ENCODE measurements at regions not wholly inside any gene's neighbourhood (a gene's known extent, or its start where the extent isn't known, plus 50 kb on each side); places are given as distances from the start of the nearest gene placed in this dataset.

DNA sequence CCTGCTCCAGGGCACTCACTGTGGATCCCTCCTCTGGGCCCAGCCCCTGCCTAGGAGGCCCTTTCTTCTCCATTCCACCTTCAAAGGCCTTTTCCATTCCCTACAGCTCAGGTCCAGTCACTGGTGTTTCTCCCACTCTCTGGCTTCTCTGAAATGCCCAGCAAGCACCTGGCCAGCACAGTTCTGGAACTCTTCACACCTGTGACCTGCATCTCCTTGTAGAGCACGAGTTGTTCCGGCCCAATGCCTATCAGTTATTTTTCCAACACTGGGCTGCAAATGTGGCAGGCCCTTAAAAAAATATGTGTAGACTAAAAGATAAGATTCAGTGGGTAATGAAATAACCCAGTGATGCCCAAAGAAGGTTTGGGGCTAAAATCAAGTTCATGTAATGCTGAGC is 87.1 kb downstream of the PRLHR start:
- H3K27me3 ChIP-seq = peaks cover 11% of the 10 kb centered on the region
- in situ Hi-C loops (cut with MboI; ENCODE audit: low pct_ligation_motif_present in 1 of 4, low pct_unique_long_range_greater_than_20kb in 1 of 4, low sequenced_read_pairs in 3 of 4) (no loop called here), intact Hi-C loops (cut with DNase I; ENCODE audit: low total_unique reads) (no loop called here)
- H3K27ac ChIP-seq = no peak overlapping the region
- H3K36me3 ChIP-seq = no peaks in the 10 kb centered on the region
- WGBS, 2 donors (ENCODE audit: low coverage in 1 of 2) = 76 to 88% methylated on average over 2 of the region's 2 CpGs
- no peaks in the 10 kb centered on the region for H3K9me3 ChIP-seq
- H3K4me3 ChIP-seq = no peak overlapping the region
- H3K4me1 ChIP-seq = no peaks in the 10 kb centered on the region
- DNase-seq = no peak
- TF ChIP-seq, protein P1, sequence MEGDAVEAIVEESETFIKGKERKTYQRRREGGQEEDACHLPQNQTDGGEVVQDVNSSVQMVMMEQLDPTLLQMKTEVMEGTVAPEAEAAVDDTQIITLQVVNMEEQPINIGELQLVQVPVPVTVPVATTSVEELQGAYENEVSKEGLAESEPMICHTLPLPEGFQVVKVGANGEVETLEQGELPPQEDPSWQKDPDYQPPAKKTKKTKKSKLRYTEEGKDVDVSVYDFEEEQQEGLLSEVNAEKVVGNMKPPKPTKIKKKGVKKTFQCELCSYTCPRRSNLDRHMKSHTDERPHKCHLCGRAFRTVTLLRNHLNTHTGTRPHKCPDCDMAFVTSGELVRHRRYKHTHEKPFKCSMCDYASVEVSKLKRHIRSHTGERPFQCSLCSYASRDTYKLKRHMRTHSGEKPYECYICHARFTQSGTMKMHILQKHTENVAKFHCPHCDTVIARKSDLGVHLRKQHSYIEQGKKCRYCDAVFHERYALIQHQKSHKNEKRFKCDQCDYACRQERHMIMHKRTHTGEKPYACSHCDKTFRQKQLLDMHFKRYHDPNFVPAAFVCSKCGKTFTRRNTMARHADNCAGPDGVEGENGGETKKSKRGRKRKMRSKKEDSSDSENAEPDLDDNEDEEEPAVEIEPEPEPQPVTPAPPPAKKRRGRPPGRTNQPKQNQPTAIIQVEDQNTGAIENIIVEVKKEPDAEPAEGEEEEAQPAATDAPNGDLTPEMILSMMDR (IDR thresholded peaks at IDR 0.05) = no peak
- no peak for TF ChIP-seq EP300 (IDR thresholded peaks at IDR 0.05; ENCODE audit: low read depth)
- TF ChIP-seq POLR2AphosphoS5 (IDR thresholded peaks at IDR 0.05) = no peak
- TF ChIP-seq POLR2A (IDR thresholded peaks at IDR 0.05) = no peak

DNA sequence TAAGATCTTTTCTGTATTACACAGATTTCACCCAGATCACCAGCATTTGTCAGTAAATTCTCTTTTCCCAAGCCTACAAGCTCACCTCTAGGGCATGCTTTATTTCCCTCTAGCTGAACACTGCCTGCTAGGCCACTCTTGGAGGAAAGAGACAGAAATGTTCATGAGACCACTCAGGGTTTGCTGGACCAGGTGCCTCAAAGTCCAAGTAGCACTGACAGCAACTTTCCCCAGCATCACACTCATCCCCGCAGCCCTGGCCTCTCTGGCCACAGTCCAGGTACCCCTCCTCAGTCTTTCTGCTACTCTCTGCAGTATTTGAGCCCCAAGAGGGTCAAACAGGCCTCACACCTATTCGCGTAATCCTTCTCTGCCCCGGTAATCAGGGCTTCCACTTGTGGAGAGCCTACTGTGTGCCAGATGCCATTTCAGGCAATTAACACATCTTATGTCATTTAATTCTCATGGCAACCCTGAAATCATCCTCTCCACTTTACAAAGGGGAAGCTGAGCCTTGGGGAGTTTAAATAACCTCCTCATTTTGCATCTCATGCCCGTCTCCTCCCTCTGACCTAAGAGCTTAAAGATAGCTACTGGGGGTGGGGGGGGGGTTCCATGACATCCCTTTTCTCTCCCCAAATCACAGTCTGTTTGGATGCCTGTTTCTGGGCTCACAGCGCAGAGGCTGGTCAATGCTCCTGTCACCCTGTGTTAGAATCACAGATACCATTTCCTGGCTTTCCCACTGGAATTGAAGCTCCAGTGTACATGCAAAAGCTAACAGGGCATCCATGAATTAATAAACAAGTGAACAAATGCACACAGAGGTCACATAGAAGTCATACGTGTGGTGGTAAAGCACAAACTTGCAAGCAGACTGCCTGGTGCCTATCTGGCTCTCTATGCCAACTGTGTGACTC is 88.5 kb downstream of the PRLHR start:
- intact Hi-C loops (cut with DNase I; ENCODE audit: low total_unique reads) = no loop called here
- in situ Hi-C loops (cut with MboI; ENCODE audit: low pct_ligation_motif_present in 1 of 4, low pct_unique_long_range_greater_than_20kb in 1 of 4, low sequenced_read_pairs in 3 of 4) = no loop called here
- no peak for DNase-seq
- no peaks in the 10 kb centered on the region for H3K36me3 ChIP-seq
- H3K4me3 ChIP-seq = no peak overlapping the region
- WGBS, 2 donors (ENCODE audit: low coverage in 1 of 2) = 75% methylated on average over 7 of the region's 7 CpGs; no CpG with 5 or more reads in 1 of the 2 donors
- no peaks in the 10 kb centered on the region for H3K4me1 ChIP-seq
- peaks cover 8% of the 10 kb centered on the region for H3K27me3 ChIP-seq
- no peaks in the 10 kb centered on the region for H3K9me3 ChIP-seq
- H3K27ac ChIP-seq = no peak overlapping the region
- TF ChIP-seq POLR2A (IDR thresholded peaks at IDR 0.05) = no peak

DNA sequence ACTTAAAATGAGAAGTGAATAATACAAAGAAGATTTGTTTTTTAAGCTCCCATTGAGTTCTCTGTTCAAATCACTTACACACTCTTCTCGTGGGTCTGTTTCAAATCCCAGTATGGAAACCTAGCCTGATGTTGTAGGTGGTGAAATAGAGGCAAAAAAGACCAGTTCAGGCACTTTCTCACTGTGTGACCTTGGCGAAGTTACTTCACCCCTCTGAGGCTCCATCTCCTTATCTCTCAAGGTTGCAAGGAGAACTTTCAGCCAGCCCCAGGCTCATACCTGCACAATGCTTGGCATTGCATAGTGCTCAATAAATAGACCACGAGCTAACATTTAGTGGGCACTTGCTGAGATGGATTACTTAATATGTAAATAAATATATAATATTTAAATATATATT is 90.1 kb downstream of the PRLHR start:
- no peak for TF ChIP-seq EP300 (IDR thresholded peaks at IDR 0.05; ENCODE audit: low read depth)
- TF ChIP-seq, protein P1 (IDR thresholded peaks at IDR 0.05) = no peak
- DNase-seq = no peak
- in situ Hi-C loops (cut with MboI; ENCODE audit: low pct_ligation_motif_present in 1 of 4, low pct_unique_long_range_greater_than_20kb in 1 of 4, low sequenced_read_pairs in 3 of 4) = no loop called here
- 65 to 67% methylated on average over 2 to 3 of the region's 3 CpGs for WGBS, 2 donors (ENCODE audit: low coverage in 1 of 2)
- Histone ChIP-seq H3K4me1 (no peaks in the 10 kb centered on the region), H3K36me3 (no peaks in the 10 kb centered on the region), H3K27ac (no peak overlapping the region), H3K27me3 (no peaks in the 10 kb centered on the region), H3K4me3 (no peak overlapping the region), H3K9me3 (no peaks in the 10 kb centered on the region)
- intact Hi-C loops (cut with DNase I; ENCODE audit: low total_unique reads) = no loop called here

DNA sequence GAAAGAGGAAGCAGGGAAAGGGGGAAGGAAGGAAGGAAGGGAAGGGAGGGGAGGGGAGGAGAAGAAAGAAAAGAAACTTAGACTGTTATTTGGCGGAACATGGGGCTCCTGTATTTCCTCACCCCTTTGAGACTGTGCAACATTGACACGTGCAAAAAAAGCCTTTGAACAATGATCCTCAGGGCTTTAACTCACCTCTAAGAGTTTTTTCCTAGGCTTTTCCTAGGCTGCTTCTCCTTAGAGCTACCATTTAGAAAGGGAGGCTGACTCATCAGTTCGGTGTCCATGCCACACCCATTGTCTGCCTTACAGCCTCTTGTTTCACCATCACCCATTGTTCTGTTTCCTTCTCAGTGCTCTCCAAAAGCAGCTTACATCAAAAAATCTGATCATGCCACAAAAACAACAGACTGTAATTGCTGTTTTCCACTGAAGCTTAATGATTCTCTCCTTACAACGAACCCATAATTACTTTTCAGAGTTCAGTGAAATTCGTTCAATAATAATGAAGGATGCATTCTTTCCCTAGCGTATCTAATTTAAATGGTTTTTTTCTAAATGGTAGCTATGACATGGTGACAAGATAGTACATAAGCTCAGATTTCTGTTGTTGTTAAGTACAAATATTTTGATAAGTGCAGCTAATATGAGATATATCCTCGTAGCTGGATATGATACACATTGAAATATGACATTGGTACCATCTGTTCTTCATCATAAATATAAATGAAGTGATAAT is 90.8 kb downstream of the PRLHR start:
- TF ChIP-seq POLR2A (IDR thresholded peaks at IDR 0.05) (no peak), EP300 (IDR thresholded peaks at IDR 0.05; ENCODE audit: low read depth) (no peak), POLR2AphosphoS5 (IDR thresholded peaks at IDR 0.05) (no peak)
- TF ChIP-seq, protein P1 (IDR thresholded peaks at IDR 0.05) = no peak
- in situ Hi-C loops (cut with MboI; ENCODE audit: low pct_ligation_motif_present in 1 of 4, low pct_unique_long_range_greater_than_20kb in 1 of 4, low sequenced_read_pairs in 3 of 4) = no loop called here
- H3K27me3 ChIP-seq = no peaks in the 10 kb centered on the region
- H3K9me3 ChIP-seq = no peaks in the 10 kb centered on the region
- H3K36me3 ChIP-seq = no peaks in the 10 kb centered on the region
- intact Hi-C loops (cut with DNase I; ENCODE audit: low total_unique reads) = no loop called here
- no peak overlapping the region for H3K27ac ChIP-seq
- WGBS, 2 donors (ENCODE audit: low coverage in 1 of 2) = 49 to 59% methylated on average over 6 to 7 of the region's 7 CpGs
- no peak overlapping the region for H3K4me3 ChIP-seq
- no peaks in the 10 kb centered on the region for H3K4me1 ChIP-seq
- no peak for DNase-seq
